DND-41 (cell line): ENCODE measurements at regions not wholly inside any gene's neighbourhood (a gene's known extent, or its start where the extent isn't known, plus 50 kb on each side); places are given as distances from the start of the nearest gene placed in this dataset.
"Not testable (repeated sequence)": the region's sequence is repeated elsewhere in the genome, so short reads cannot be mapped to it uniquely, and the experiment has no call there.

ENCODE experiments used
- ATAC-seq: fragments of 200-7000 bp; cut with Tn5 transposase; 3 replicates; pipeline ENCODE4 v1.9.1; 2021; ENCODE audit warnings: low read depth; ENCODE audit not compliant: insufficient read depth
- DNase-seq: peaks from one replicate; pipeline ENCODE4 v3.0.0-alpha.2; 2020
- H2AFZ ChIP-seq: 2 replicates; pipeline ENCODE4 v1.6.0; 2012; ENCODE audit warnings: low read depth, low read length
- H3K27ac ChIP-seq: 2 replicates; pipeline ENCODE4 v1.5.1; 2012; ENCODE audit warnings: low read length, inconsistent platforms
- H3K27me3 ChIP-seq: fragments of 200-600 bp; sonication (generic); 2 replicates; pipeline ENCODE4 v1.6.0; 2012; ENCODE audit warnings: low read length, mild to moderate bottlenecking, inconsistent platforms; ENCODE audit not compliant: insufficient read depth, poor library complexity
- H3K36me3 ChIP-seq: 2 replicates; pipeline ENCODE4 v1.5.1; 2012; ENCODE audit warnings: low read length, inconsistent platforms; ENCODE audit not compliant: insufficient read depth
- H3K4me1 ChIP-seq: 2 replicates; pipeline ENCODE4 v1.5.1; 2012; ENCODE audit warnings: mild to moderate bottlenecking, low read length; ENCODE audit not compliant: insufficient read depth
- H3K4me2 ChIP-seq: 2 replicates; pipeline ENCODE4 v1.6.0; 2012; ENCODE audit warnings: mild to moderate bottlenecking, moderate library complexity, low read length, inconsistent platforms; ENCODE audit not compliant: insufficient read depth
- H3K4me3 ChIP-seq, 2 experiments: fragments of 200-600 bp in 1 of 2; shearing (Covaris generic) in 1 of 2; 2 replicates each; pipeline ENCODE4 v1.5.1; 2012 to 2016; ENCODE audit warnings: inconsistent platforms in 2 of 2, low read length in 2 of 2, mild to moderate bottlenecking in 2 of 2, low read depth in 1 of 2, moderate library complexity in 1 of 2
- H3K79me2 ChIP-seq: 2 replicates; pipeline ENCODE4 v1.6.0; 2012; ENCODE audit warnings: low read length, inconsistent platforms; ENCODE audit not compliant: insufficient read depth
- H3K9ac ChIP-seq: 2 replicates; pipeline ENCODE4 v1.6.0; 2012; ENCODE audit warnings: low read depth, mild to moderate bottlenecking, inconsistent platforms, low read length, moderate library complexity
- H3K9me3 ChIP-seq: 2 replicates; pipeline ENCODE4 v1.5.1; 2012; ENCODE audit warnings: low read length, moderate library complexity, mild to moderate bottlenecking, inconsistent platforms; ENCODE audit not compliant: insufficient read depth, severe bottlenecking
- H4K20me1 ChIP-seq: 2 replicates; pipeline ENCODE4 v1.6.0; 2012; ENCODE audit warnings: low read length; ENCODE audit not compliant: insufficient read depth
- CTCF ChIP-seq: IDR thresholded peaks from 2 replicates; pipeline ENCODE4 v1.5.1; 2012; ENCODE audit warnings: borderline replicate concordance, low read length, moderate library complexity, mild to moderate bottlenecking; ENCODE audit not compliant: poor library complexity, severe bottlenecking; ENCODE audit errors: extremely low read depth
- EZH2 ChIP-seq: IDR thresholded peaks from 3 replicates; pipeline ENCODE4 v1.6.1; 2012; ENCODE audit warnings: borderline replicate concordance, low read depth, mild to moderate bottlenecking, moderate library complexity, low read length, inconsistent platforms; ENCODE audit not compliant: severe bottlenecking

- H3K79me2 ChIP-seq: no peaks in the 10 kb centered on the region
- no peak for TF ChIP-seq EZH2
- TF ChIP-seq CTCF: no peak
- no peak overlapping the region for H2AFZ ChIP-seq
- H3K36me3 ChIP-seq: no peaks in the 10 kb centered on the region
- no peak overlapping the region for H3K4me3 ChIP-seq
- no peak overlapping the region for H3K4me2 ChIP-seq
- H3K27ac ChIP-seq: no peak overlapping the region
- no peaks in the 10 kb centered on the region for H3K4me1 ChIP-seq
- H3K9me3 ChIP-seq: peaks cover 39% of the 10 kb centered on the region
- no peak for DNase-seq
- H3K9ac ChIP-seq: no peak overlapping the region
- no peaks in the 10 kb centered on the region for H3K27me3 ChIP-seq
- no peaks in the 10 kb centered on the region for H4K20me1 ChIP-seq
- no peak for ATAC-seq
Measured at GRCh38 chr2:89763254-89763580, 1071.7 kb downstream of the RPIA start.

GRCh38 chr2:89763581-89764485 lies 1072.4 kb downstream of the RPIA start:
- H3K79me2 ChIP-seq: no peaks in the 10 kb centered on the region
- H4K20me1 ChIP-seq: no peaks in the 10 kb centered on the region
- ATAC-seq: no peak
- TF ChIP-seq CTCF: no peak
- no peak for TF ChIP-seq EZH2
- H3K27ac ChIP-seq: no peak overlapping the region
- no peaks in the 10 kb centered on the region for H3K4me1 ChIP-seq
- no peak overlapping the region for H3K4me3 ChIP-seq
- H2AFZ ChIP-seq: no peak overlapping the region
- no peaks in the 10 kb centered on the region for H3K36me3 ChIP-seq
- DNase-seq: no peak
- no peaks in the 10 kb centered on the region for H3K27me3 ChIP-seq
- H3K9me3 ChIP-seq: peaks cover 39% of the 10 kb centered on the region
- H3K9ac ChIP-seq: no peak overlapping the region
- no peak overlapping the region for H3K4me2 ChIP-seq

GRCh38 chr2:89764571-89765360 lies 1073.3 kb downstream of the RPIA start:
- not testable (repeated sequence) for H3K9ac ChIP-seq, ATAC-seq, H3K4me1 ChIP-seq, H3K79me2 ChIP-seq, H2AFZ ChIP-seq, H3K4me2 ChIP-seq, DNase-seq, H3K36me3 ChIP-seq, H3K27me3 ChIP-seq, H3K27ac ChIP-seq, H4K20me1 ChIP-seq, H3K4me3 ChIP-seq
- H3K9me3 ChIP-seq: peaks cover 39% of the 10 kb centered on the region

- H3K36me3 ChIP-seq, H3K4me3 ChIP-seq, H3K27me3 ChIP-seq, H2AFZ ChIP-seq, H3K9ac ChIP-seq, H3K27ac ChIP-seq, H4K20me1 ChIP-seq, H3K4me2 ChIP-seq, ATAC-seq, DNase-seq, H3K79me2 ChIP-seq, H3K4me1 ChIP-seq: not testable (repeated sequence)
- H3K9me3 ChIP-seq: peaks cover 39% of the 10 kb centered on the region
Measured at GRCh38 chr2:89765361-89765718, 1073.9 kb downstream of the RPIA start.

- not testable (repeated sequence) for H3K27me3 ChIP-seq, H3K4me2 ChIP-seq, H4K20me1 ChIP-seq, H3K4me1 ChIP-seq, H3K27ac ChIP-seq, ATAC-seq, H3K79me2 ChIP-seq, H3K4me3 ChIP-seq, DNase-seq, H3K36me3 ChIP-seq, H2AFZ ChIP-seq, H3K9ac ChIP-seq
- H3K9me3 ChIP-seq: peaks cover 39% of the 10 kb centered on the region
Measured at GRCh38 chr2:89766141-89766990, 1074.9 kb downstream of the RPIA start.

GRCh38 chr2:89767058-89767457 lies 1075.6 kb downstream of the RPIA start:
- not testable (repeated sequence) for H3K27me3 ChIP-seq, H3K4me3 ChIP-seq, H4K20me1 ChIP-seq, H3K27ac ChIP-seq, H2AFZ ChIP-seq, H3K79me2 ChIP-seq, ATAC-seq, H3K36me3 ChIP-seq, H3K4me1 ChIP-seq, H3K4me2 ChIP-seq, H3K9ac ChIP-seq, DNase-seq
- H3K9me3 ChIP-seq: peaks cover 39% of the 10 kb centered on the region
